Large intestine (tissue), 3 donors: ENCODE measurements at regions not wholly inside any gene's neighbourhood (a gene's known extent, or its start where the extent isn't known, plus 50 kb on each side); places are given as distances from the start of the nearest gene placed in this dataset.

Experiments used
- DNase-seq, 2 donors: peaks; one replicate each; pipeline versions ENCODE4 v3.0.0 to v3.0.0-alpha.2; 2013
- H3K27ac ChIP-seq: one replicate; pipeline ENCODE4 v1.5.1; 2013; ENCODE audit warnings: low read length
- H3K27me3 ChIP-seq: 2 replicates; pipeline ENCODE4 v1.6.1; 2013; ENCODE audit warnings: low read length; ENCODE audit not compliant: control insufficient read depth, insufficient read depth
- H3K36me3 ChIP-seq: 2 replicates; pipeline ENCODE4 v1.6.1; 2013; ENCODE audit warnings: low read length; ENCODE audit not compliant: control insufficient read depth, insufficient read depth
- H3K4me1 ChIP-seq: one replicate; pipeline ENCODE4 v1.6.1; 2013; ENCODE audit warnings: low read length; ENCODE audit not compliant: control insufficient read depth, insufficient read depth
- H3K4me3 ChIP-seq: one replicate; pipeline ENCODE4 v1.5.1; 2013; ENCODE audit warnings: low read length
- H3K9me3 ChIP-seq: one replicate; pipeline ENCODE4 v1.6.1; 2013; ENCODE audit warnings: mild to moderate bottlenecking, low read depth, low read length, moderate library complexity; ENCODE audit not compliant: control insufficient read depth
- WGBS: methylation state at CpG from one replicate; pipeline ENCODE4 v1.1.5; 2013; ENCODE audit warnings: low lambda C conversion rate; ENCODE audit not compliant: insufficient coverage; 5-methylcytosine and 5-hydroxymethylcytosine counted together

- no peak overlapping the region for H3K4me3 ChIP-seq
- WGBS = no CpG with 5 or more reads among the region's 35 CpGs
- H3K4me1 ChIP-seq = no peaks in the 10 kb centered on the region
- H3K9me3 ChIP-seq = peaks cover 47% of the 10 kb centered on the region
- no peaks in the 10 kb centered on the region for H3K36me3 ChIP-seq
- no peaks in the 10 kb centered on the region for H3K27me3 ChIP-seq
- DNase-seq = no peak
- no peak overlapping the region for H3K27ac ChIP-seq
These were observed 97.4 kb downstream of the FOXL3 start for GRCh38 chr7:387132-388022.

GRCh38 chr7:388023-388960 is 98.3 kb downstream of the FOXL3 start:
- Histone ChIP-seq H3K27ac (no peak overlapping the region), H3K4me1 (no peaks in the 10 kb centered on the region), H3K36me3 (no peaks in the 10 kb centered on the region), H3K27me3 (no peaks in the 10 kb centered on the region), H3K4me3 (no peak overlapping the region), H3K9me3 (peaks cover 48% of the 10 kb centered on the region)
- 93% methylated on average over 3 of the region's 40 CpGs for WGBS
- no peak for DNase-seq

GRCh38 chr7:388961-389701 is 99.2 kb downstream of the FOXL3 start:
- H3K4me3 ChIP-seq = no peak overlapping the region
- no CpG with 5 or more reads among the region's 31 CpGs for WGBS
- no peaks in the 10 kb centered on the region for H3K27me3 ChIP-seq
- no peaks in the 10 kb centered on the region for H3K4me1 ChIP-seq
- H3K9me3 ChIP-seq = peaks cover 46% of the 10 kb centered on the region
- H3K36me3 ChIP-seq = no peaks in the 10 kb centered on the region
- no peak overlapping the region for H3K27ac ChIP-seq
- DNase-seq = no peak

- DNase-seq = no peak
These were observed 100.1 kb downstream of the FOXL3 start for GRCh38 chr7:389911-390601.

GRCh38 chr7:390761-391410 is 100.9 kb downstream of the FOXL3 start:
- H3K27ac ChIP-seq = no peak overlapping the region
- H3K27me3 ChIP-seq = no peaks in the 10 kb centered on the region
- no peak overlapping the region for H3K4me3 ChIP-seq
- no peak for DNase-seq
- H3K4me1 ChIP-seq = no peaks in the 10 kb centered on the region
- peaks cover 43% of the 10 kb centered on the region for H3K9me3 ChIP-seq
- WGBS = no CpG with 5 or more reads among the region's 20 CpGs
- H3K36me3 ChIP-seq = no peaks in the 10 kb centered on the region

More at GRCh38 chr7:389911-390601, 100.1 kb downstream of the FOXL3 start:
- Histone ChIP-seq H3K36me3 (no peaks in the 10 kb centered on the region), H3K27ac (no peak overlapping the region), H3K27me3 (no peaks in the 10 kb centered on the region), H3K4me1 (no peaks in the 10 kb centered on the region), H3K9me3 (peaks cover 38% of the 10 kb centered on the region), H3K4me3 (no peak overlapping the region)
- no CpG with 5 or more reads among the region's 21 CpGs for WGBS

DNA sequence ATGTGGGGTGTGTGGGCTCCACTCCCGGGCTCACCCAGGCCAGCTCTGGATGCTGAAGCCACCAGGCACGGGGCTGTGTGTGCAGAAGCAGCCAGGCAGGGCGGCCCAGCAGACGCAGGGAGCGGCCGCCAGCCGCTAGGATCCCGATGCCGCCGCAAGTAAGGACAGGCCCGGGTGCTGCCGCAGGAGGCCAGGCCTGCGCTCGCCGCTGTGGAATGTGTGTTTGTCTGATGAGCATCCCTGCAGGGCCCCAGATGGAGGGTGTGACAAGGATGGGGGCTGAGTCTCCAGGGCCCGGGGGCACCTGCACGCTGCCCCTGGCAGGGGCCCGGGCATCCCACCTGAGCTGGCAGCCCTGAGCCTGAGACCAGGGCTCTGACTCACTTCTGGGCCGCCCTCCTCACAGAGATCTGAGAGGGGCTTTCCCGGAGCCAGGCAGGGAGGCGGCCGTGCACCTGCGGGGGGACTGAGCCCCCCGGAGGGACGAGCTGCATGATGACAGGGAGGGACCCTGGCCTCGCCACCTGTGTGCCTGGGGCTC is 101.5 kb downstream of the FOXL3 start:
- H3K4me1 ChIP-seq = no peaks in the 10 kb centered on the region
- no CpG with 5 or more reads among the region's 26 CpGs for WGBS
- no peaks in the 10 kb centered on the region for H3K27me3 ChIP-seq
- peaks cover 38% of the 10 kb centered on the region for H3K9me3 ChIP-seq
- H3K4me3 ChIP-seq = no peak overlapping the region
- no peak overlapping the region for H3K27ac ChIP-seq
- no peaks in the 10 kb centered on the region for H3K36me3 ChIP-seq
- DNase-seq = no peak

DNA sequence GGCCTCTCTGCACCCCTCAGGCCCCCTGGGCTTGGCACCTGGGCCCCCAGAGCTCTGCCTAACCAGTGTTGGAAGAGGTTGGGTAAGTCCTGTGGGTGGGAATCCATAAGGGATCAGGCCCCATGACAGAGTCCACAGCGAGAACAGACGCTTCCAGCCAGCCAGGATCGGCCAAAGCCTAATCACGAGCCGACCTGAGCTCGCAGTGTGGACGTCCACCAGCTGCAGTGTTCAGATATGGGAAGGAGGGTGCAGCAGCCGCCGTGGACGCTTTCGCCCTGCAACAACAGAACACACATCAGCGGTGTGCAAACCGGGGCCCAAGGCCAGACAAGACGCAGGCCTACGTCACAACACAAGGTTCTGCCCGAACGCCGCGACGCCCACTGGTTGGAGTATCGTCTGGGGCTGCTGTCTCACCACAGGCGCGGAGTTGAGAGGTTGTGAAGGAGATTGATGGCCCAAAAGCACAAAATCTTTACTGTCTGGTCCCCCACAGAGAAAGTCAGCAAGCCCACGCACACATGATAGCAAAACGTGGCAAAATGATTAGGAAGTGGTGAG is 102.1 kb downstream of the FOXL3 start:
- H3K36me3 ChIP-seq = no peaks in the 10 kb centered on the region
- H3K4me1 ChIP-seq = no peaks in the 10 kb centered on the region
- H3K27ac ChIP-seq = no peak overlapping the region
- 100% methylated on average over 1 of the region's 25 CpGs for WGBS
- no peak overlapping the region for H3K4me3 ChIP-seq
- no peaks in the 10 kb centered on the region for H3K27me3 ChIP-seq
- H3K9me3 ChIP-seq = peaks cover 39% of the 10 kb centered on the region
- no peak for DNase-seq

DNA sequence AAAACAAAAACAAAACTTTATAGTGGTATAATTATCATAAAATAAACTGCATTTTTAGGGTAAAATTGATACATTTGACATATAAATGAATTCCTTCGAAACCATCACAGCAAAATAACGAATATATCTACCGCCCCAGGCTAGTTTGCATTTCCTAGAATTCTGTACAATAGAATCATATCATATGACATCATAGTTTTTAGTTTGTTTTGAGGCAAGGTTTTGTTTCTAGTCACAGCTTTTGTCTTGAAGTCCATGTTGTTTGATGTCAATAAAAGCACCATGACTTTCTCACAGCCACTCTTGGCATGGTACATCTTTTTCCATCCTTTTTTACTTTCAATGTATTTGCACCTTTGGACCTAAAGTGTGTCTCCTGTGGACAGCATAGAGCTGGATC is 102.9 kb downstream of the FOXL3 start:
- no peak overlapping the region for H3K4me3 ChIP-seq
- H3K4me1 ChIP-seq = no peaks in the 10 kb centered on the region
- no peak for DNase-seq
- 100% methylated on average over 2 of the region's 3 CpGs for WGBS
- H3K27me3 ChIP-seq = no peaks in the 10 kb centered on the region
- no peak overlapping the region for H3K27ac ChIP-seq
- peaks cover 40% of the 10 kb centered on the region for H3K9me3 ChIP-seq
- no peaks in the 10 kb centered on the region for H3K36me3 ChIP-seq

DNA sequence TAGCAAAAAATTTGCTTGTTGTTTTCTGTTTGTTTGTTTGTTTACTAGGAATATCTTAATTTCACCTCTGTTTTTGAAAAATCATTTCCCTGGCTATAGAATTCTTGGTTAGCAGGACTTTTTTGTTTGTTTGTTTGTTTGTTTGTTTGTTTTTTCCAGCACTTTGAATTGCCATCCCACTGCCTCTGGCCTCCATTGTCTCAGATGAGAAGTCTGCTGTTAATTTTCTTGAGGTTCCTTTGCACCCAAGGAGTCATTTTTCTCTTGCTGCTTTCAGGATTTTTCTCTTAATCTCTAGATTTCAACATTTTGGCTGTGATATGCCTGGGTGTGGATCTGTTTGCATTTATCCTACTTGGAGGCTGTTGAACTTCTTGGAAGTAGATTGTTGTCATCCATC is 105.7 kb downstream of the FOXL3 start:
- Histone ChIP-seq H3K9me3 (peaks cover 33% of the 10 kb centered on the region), H3K4me3 (no peak overlapping the region), H3K4me1 (no peaks in the 10 kb centered on the region)

More for the DNA sequence above, 105.7 kb downstream of the FOXL3 start:
- DNase-seq = no peak
- H3K27me3 ChIP-seq = no peaks in the 10 kb centered on the region
- H3K27ac ChIP-seq = no peak overlapping the region
- no peaks in the 10 kb centered on the region for H3K36me3 ChIP-seq
